ENCODE measurements at regions not wholly inside any gene's neighbourhood (a gene's known extent, or its start where the extent isn't known, plus 50 kb on each side); places are given as distances from the start of the nearest gene placed in this dataset.

DNA sequence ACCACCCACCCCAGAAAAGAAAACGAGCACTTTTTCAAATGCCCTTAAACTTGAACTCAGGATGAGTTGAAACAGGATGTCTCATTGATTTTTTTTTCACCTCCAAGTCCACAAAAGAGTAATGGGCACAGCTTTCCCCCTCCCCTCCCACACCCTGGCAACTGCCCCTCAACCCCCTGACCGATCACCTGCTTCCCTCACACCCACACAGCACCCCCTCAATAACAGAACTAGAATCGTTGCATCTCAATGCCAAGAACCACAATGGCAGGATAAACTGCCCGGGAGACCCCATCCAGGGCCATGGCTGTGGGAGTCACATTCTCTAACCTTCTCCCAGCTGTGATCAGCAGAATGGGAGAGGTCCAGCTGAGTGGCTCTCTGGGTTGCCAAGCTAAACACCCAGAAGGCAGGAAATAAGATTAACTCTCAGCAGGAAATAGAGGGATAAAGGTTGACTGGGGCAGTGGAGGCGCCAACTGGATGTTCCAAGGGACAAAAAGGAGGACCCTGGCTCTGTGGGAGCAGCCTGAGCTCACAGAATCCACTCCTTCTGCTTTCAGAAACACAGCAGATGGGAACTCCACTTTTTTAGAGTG lies 128.0 kb upstream of the SDK2 start:
- Histone ChIP-seq H3K4me1 (peaks cover 0 to 28% (median 18%) of the 10 kb centered on the region in 4 donors), H3K9me3 (no peaks in the 10 kb centered on the region), H3K4me3 (no peak overlapping the region), H3K36me3 (no peaks in the 10 kb centered on the region), H3K27me3 (peaks cover 0 to 5% of the 10 kb centered on the region in 2 donors), H3K27ac (no peak overlapping the region)
- intact Hi-C loops (cut with DNase I; ENCODE audit: low total_unique reads) = no loop called here
- DNase-seq = no peak
- no peak for TF ChIP-seq CTCF (IDR thresholded peaks at IDR 0.05)

- intact Hi-C loops (cut with DNase I; ENCODE audit: low total_unique reads) = no loop called here
- TF ChIP-seq CTCF (IDR thresholded peaks at IDR 0.05) = no peak
- H3K4me1 ChIP-seq = peaks cover 0 to 28% (median 18%) of the 10 kb centered on the region in 4 donors
- H3K4me3 ChIP-seq = no peak overlapping the region
- H3K36me3 ChIP-seq = no peaks in the 10 kb centered on the region
- H3K27me3 ChIP-seq = peaks cover 0 to 12% of the 10 kb centered on the region in 2 donors
- no peak overlapping the region for H3K27ac ChIP-seq
- no peaks in the 10 kb centered on the region for H3K9me3 ChIP-seq
- no peak for DNase-seq
Observed at GRCh38 chr17:73773702-73774101, 129.5 kb upstream of the SDK2 start.

GRCh38 chr17:73774852-73775251 lies 130.6 kb upstream of the SDK2 start:
- Histone ChIP-seq H3K36me3 (no peaks in the 10 kb centered on the region), H3K27me3 (peaks cover 0 to 19% of the 10 kb centered on the region in 2 donors), H3K9me3 (no peaks in the 10 kb centered on the region), H3K27ac (no peak overlapping the region), H3K4me1 (peaks cover 0 to 28% (median 18%) of the 10 kb centered on the region in 4 donors), H3K4me3 (no peak overlapping the region)
- no peak for TF ChIP-seq CTCF (IDR thresholded peaks at IDR 0.05)
- no peak for DNase-seq
- intact Hi-C loops (cut with DNase I; ENCODE audit: low total_unique reads) = no loop called here

GRCh38 chr17:73776351-73777130 lies 132.3 kb upstream of the SDK2 start:
- intact Hi-C loops (cut with DNase I; ENCODE audit: low total_unique reads) = no loop called here
- H3K9me3 ChIP-seq = no peaks in the 10 kb centered on the region
- no peak overlapping the region for H3K27ac ChIP-seq
- DNase-seq = no peak
- H3K36me3 ChIP-seq = no peaks in the 10 kb centered on the region
- H3K4me3 ChIP-seq = no peak overlapping the region
- H3K27me3 ChIP-seq = peaks cover 0 to 30% of the 10 kb centered on the region in 2 donors
- H3K4me1 ChIP-seq = peaks cover 0 to 12% (median 5%) of the 10 kb centered on the region in 4 donors
- no peak for TF ChIP-seq CTCF (IDR thresholded peaks at IDR 0.05)

DNA sequence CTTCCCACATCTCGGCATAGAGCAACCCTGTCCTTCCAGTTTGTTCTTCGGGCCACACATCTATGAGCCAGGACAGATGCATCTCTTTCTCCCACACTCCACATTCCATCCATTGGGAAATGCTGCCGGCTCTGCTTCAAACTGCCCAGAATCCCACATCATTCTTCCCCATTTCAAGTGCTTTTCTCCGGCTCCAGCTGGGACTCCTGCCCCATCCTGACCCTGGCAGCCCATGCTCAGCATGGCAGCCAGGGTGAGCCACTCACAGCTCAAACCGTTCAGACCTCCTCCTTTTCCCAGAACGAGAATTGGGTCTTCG lies 132.8 kb upstream of the SDK2 start:
- Histone ChIP-seq H3K27me3 (peaks cover 0 to 32% of the 10 kb centered on the region in 2 donors), H3K4me3 (no peak overlapping the region), H3K36me3 (no peaks in the 10 kb centered on the region), H3K9me3 (no peaks in the 10 kb centered on the region), H3K27ac (no peak overlapping the region), H3K4me1 (peaks cover 0 to 6% (median 2%) of the 10 kb centered on the region in 4 donors)
- intact Hi-C loops (cut with DNase I; ENCODE audit: low total_unique reads) = no loop called here
- no peak for DNase-seq
- TF ChIP-seq CTCF (IDR thresholded peaks at IDR 0.05) = no peak

All from tibial artery (tissue), 4 donors.